NB4 (cell line): ENCODE measurements at regions not wholly inside any gene's neighbourhood (a gene's known extent, or its start where the extent isn't known, plus 50 kb on each side); places are given as distances from the start of the nearest gene placed in this dataset.

Source experiments
- DNase-seq: peaks from one replicate; pipeline ENCODE4 v3.0.0; 2010; ENCODE audit warnings: low read depth
- H3K4me3 ChIP-seq: one replicate; pipeline ENCODE4 v1.5.1; 2011; ENCODE audit warnings: mild to moderate bottlenecking, low read depth, low read length, moderate library complexity
- MYC ChIP-seq: IDR thresholded peaks from 2 replicates; pipeline ENCODE4 v1.6.1; 2011; ENCODE audit warnings: low read depth, low read length
- POLR2A ChIP-seq: IDR thresholded peaks from 2 replicates; pipeline ENCODE4 v1.6.1; 2011; ENCODE audit warnings: mild to moderate bottlenecking; ENCODE audit not compliant: insufficient read length; ENCODE audit errors: extremely low read depth
- TF ChIP-seq, protein P1 (sequence below): IDR thresholded peaks from one replicate; pipeline ENCODE4 v1.5.1; 2012; ENCODE audit warnings: low read depth, low read length
- TF ChIP-seq, protein P2 (sequence below): IDR thresholded peaks from 2 replicates; pipeline ENCODE4 v1.6.1; 2011; ENCODE audit warnings: low read depth, low read length

DNA sequence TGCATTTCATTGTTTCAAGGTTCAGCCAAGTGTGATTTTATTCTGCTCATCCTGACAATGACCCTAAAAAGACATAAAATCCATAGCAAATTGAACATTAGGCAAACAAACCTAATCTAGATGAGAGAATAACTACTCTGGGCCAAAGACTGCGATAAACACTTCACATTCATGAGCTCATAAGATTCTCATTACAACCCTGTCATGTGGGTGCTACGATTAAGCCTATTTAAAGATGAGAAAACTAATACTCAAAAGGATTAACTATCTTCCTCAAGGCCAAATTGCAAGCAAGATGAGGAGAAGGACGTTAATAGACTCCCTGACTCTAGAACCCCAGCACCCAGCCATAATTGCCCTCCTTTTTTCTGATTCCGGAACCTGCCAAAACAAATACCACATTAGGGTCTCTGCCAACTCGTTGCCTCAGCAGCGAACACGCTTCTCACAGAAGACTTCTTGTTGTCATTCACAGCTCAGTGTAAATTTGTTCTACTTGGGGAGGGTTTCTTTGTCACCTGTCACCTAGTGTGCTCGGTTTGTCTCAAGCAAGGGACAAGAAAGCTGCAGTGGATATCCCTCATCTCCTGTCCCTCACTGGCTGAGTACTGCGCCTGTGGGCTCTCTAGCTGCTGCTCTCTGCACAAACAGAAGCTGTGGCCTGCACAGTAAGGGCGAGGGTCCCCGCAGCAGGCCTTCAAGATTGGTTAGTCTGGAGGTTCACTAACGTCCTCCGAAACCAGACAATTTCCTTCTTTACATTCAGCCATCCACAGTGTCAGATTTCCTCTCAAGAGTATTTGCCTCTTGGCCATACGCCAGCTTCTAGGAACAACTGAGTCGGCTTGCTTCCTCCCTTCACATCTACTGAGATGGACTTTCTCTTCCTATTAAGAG, 200.0 kb upstream of the UBE2E2 start:
- H3K4me3 ChIP-seq = no peak overlapping the region

DNA sequence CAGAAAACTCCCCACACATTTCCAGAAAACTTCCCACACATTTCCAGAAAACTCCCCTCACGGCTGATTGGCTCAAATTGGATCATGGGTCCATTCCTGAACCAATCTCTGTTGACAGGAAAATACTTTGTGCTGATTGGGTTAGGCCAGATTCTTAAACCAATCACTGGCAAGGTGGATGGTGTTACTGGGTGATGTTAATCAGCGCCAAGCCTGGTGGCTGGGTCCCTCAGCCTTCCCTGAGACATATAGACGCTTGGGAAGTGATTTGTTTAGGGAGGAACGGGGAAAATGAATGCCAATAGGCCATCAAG, 199.4 kb upstream of the UBE2E2 start:
- no peak overlapping the region for H3K4me3 ChIP-seq
- no peak for DNase-seq
- TF ChIP-seq POLR2A = no peak
- TF ChIP-seq, protein P1, sequence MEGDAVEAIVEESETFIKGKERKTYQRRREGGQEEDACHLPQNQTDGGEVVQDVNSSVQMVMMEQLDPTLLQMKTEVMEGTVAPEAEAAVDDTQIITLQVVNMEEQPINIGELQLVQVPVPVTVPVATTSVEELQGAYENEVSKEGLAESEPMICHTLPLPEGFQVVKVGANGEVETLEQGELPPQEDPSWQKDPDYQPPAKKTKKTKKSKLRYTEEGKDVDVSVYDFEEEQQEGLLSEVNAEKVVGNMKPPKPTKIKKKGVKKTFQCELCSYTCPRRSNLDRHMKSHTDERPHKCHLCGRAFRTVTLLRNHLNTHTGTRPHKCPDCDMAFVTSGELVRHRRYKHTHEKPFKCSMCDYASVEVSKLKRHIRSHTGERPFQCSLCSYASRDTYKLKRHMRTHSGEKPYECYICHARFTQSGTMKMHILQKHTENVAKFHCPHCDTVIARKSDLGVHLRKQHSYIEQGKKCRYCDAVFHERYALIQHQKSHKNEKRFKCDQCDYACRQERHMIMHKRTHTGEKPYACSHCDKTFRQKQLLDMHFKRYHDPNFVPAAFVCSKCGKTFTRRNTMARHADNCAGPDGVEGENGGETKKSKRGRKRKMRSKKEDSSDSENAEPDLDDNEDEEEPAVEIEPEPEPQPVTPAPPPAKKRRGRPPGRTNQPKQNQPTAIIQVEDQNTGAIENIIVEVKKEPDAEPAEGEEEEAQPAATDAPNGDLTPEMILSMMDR = no peak
- TF ChIP-seq, protein P2, sequence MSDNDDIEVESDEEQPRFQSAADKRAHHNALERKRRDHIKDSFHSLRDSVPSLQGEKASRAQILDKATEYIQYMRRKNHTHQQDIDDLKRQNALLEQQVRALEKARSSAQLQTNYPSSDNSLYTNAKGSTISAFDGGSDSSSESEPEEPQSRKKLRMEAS = no peak
- no peak for TF ChIP-seq MYC

More for the DNA sequence above, 200.0 kb upstream of the UBE2E2 start:
- TF ChIP-seq POLR2A = no peak
- DNase-seq = no peak

DNA sequence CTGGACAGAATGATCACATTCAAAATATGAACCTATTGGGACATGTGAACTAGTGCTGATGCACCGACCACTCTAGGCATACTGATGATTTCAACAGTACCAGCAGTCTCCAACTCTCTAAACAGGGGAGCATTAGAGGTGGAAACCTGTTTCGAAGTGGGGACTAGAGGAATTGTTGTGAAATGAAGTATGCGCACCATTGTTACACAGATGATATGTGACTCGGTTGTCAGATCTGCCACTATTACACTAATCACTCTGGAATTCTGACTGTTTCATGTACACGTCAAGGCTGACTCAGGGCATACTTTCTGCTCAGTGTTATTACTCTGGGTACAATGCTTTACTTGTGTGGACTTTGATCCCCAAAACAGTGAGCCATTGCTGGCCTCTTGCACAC, 198.2 kb upstream of the UBE2E2 start:
- TF ChIP-seq, protein P2 = no peak
- no peak for TF ChIP-seq MYC
- TF ChIP-seq, protein P1 = no peak
- no peak for TF ChIP-seq POLR2A

DNA sequence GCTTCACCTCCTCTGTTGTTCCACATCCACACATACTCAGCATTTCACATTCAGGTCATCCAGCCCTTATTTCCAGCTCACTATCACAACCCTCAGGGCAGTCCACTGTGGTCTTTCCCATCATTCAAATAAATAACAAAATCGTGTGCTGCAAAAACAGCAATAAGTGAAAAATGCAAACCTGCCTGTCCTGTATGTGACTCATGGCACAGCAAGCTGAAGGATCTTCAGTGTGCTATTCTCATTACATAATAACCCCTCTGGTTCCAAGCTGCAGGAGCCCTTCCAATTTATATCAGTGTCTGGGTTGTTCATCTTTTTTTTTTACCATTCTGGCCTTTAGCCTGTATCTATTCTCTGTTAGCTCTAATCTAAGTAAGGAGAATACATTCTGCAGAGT, 185.3 kb upstream of the UBE2E2 start:
- TF ChIP-seq, protein P1 = no peak
- TF ChIP-seq, protein P2 = no peak
- TF ChIP-seq MYC (no peak), POLR2A (no peak)
- H3K4me3 ChIP-seq = no peak overlapping the region
- DNase-seq = no peak

More for the DNA sequence above, 198.2 kb upstream of the UBE2E2 start:
- H3K4me3 ChIP-seq = no peak overlapping the region
- DNase-seq = no peak

DNA sequence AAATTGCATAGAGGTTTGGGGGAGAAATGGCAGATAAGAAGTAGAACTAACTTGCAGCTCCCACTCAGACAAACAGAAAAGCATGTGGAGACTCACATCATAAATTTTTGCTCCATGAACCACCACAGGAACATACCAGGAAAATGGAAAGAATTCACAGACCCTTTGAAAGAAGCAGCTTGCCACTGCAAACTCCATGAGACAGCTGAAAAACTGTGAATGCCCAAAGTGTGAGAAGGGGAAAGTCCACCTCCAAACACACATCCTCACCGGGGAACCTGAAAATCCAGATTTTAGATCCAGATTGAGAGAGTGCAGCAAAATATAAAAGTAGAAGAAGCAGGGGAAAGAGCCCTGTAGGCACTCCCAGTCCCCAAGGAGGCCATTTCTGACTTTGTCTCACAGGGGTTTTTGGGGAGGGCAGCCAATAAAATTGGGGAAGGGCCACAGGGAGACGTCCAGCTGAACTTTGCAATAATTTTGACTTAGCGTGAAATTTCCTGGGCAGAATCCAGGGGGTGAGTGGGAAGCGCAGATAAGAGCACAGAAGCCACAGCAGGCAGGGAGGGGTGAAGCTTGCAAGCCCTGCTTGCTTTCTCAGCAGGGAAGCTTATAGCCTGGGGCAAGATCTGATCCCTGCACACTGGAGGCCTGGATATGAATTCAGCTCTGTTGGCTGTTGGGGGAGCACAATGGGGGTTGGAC, 183.4 kb upstream of the UBE2E2 start:
- no peak for DNase-seq
- no peak for TF ChIP-seq POLR2A
- TF ChIP-seq, protein P2 = no peak
- TF ChIP-seq, protein P1 = no peak
- TF ChIP-seq MYC = no peak
- no peak overlapping the region for H3K4me3 ChIP-seq

DNA sequence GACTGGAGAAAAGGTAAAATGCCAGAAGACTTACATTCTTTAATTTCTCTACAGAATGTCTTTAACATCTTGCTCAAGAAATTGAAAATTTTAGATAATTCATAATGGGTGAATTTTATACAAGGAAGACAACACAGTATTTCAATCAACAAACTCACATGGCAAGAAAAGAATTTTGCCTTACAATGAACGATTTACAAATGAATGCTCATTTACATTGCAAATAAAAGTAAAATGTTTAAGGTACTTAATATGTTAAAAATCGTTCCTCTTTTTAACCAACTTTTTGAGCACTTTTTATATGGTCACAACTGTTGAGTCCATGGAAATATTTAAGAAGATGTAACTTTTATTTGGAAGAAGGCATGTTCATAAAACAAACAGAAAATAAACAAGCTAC, 174.8 kb upstream of the UBE2E2 start:
- no peak for DNase-seq
- H3K4me3 ChIP-seq = no peak overlapping the region
- TF ChIP-seq, protein P2 = no peak
- TF ChIP-seq POLR2A (no peak), MYC (no peak)
- TF ChIP-seq, protein P1 = no peak
